Right cardiac atrium (tissue), 5 donors: ENCODE measurements at regions not wholly inside any gene's neighbourhood (a gene's known extent, or its start where the extent isn't known, plus 50 kb on each side); places are given as distances from the start of the nearest gene placed in this dataset.

ENCODE experiments used
- ATAC-seq, 2 donors: fragments of 200-7000 bp; cut with Tn5 transposase; one replicate each; pipeline versions ENCODE4 v1.8.0 to v1.9.1; 2020; ENCODE audit warnings: moderate library complexity in 2 of 2, mild to moderate bottlenecking in 1 of 2
- DNase-seq, 3 donors: peaks; one replicate each; pipeline ENCODE4 v3.0.0-alpha.2; 2020
- H3K27ac ChIP-seq: one replicate; pipeline ENCODE4 v1.5.1; 2013; ENCODE audit warnings: mild to moderate bottlenecking, low read length, control low read depth, moderate library complexity
- H3K27me3 ChIP-seq: one replicate; pipeline ENCODE4 v1.6.1; 2013; ENCODE audit not compliant: control insufficient read depth, insufficient read depth
- H3K4me1 ChIP-seq: one replicate; pipeline ENCODE4 v1.6.1; 2013; ENCODE audit warnings: low read length; ENCODE audit not compliant: control insufficient read depth, insufficient read depth
- H3K4me3 ChIP-seq: one replicate; pipeline ENCODE4 v1.5.1; 2013; ENCODE audit warnings: low read length, control low read depth
- H3K9me3 ChIP-seq: one replicate; pipeline ENCODE4 v1.6.1; 2013; ENCODE audit warnings: low read length; ENCODE audit not compliant: control insufficient read depth
- WGBS: extraction: QIAGEN DNeasy Blood & Tissue Kit; methylation state at CpG from one replicate; pipeline ENCODE4 v1.1.7; 2013; 5-methylcytosine and 5-hydroxymethylcytosine counted together
- intact Hi-C, 4 donors: fragments of 100-400 bp; cut with DNase I; formaldehyde crosslinking; loops; one replicate each; pipeline versions ENCODE4 v1.11.0 to v1.14.0; 2022 to 2023
- donor health status: healthy with polysubstance abuse.
- donor health status: DM: no; HTN: yes; CAD: no.
- donor health status: DM: no; HTN: no; CAD: no.
- donor health status: DM: no; HTN: yes; CAD: no; lungs with severe emphysema.
- donor health status: DM: yes; HTN: yes; CAD: no.

- Histone ChIP-seq H3K9me3 (no peaks in the 10 kb centered on the region), H3K4me1 (no peaks in the 10 kb centered on the region), H3K27ac (no peak overlapping the region), H3K4me3 (no peak overlapping the region), H3K27me3 (no peaks in the 10 kb centered on the region)
- ATAC-seq (no peak), DNase-seq (no peak)
- 72% methylated on average over 5 of the region's 5 CpGs for WGBS
- intact Hi-C loops: no loop called here
Measured at GRCh38 chr2:22784566-22784965, 600.4 kb upstream of the KLHL29 start.

- H3K4me3 ChIP-seq: no peak overlapping the region
- DNase-seq (no peak), ATAC-seq (no peak)
- intact Hi-C loops: no loop called here
- H3K9me3 ChIP-seq: no peaks in the 10 kb centered on the region
- H3K27ac ChIP-seq: no peak overlapping the region
- H3K27me3 ChIP-seq: no peaks in the 10 kb centered on the region
- WGBS: 65% methylated on average over 2 of the region's 2 CpGs
- no peaks in the 10 kb centered on the region for H3K4me1 ChIP-seq
Measured at GRCh38 chr2:22786817-22787216, 598.2 kb upstream of the KLHL29 start.

- ATAC-seq: no peak
Measured at GRCh38 chr2:22787745-22788144, 597.2 kb upstream of the KLHL29 start.

GRCh38 chr2:22788749-22789327, 596.1 kb upstream of the KLHL29 start:
- ATAC-seq (no peak), DNase-seq (no peak)
- Histone ChIP-seq H3K27me3 (no peaks in the 10 kb centered on the region), H3K9me3 (no peaks in the 10 kb centered on the region), H3K27ac (no peak overlapping the region), H3K4me3 (no peak overlapping the region), H3K4me1 (no peaks in the 10 kb centered on the region)
- intact Hi-C loops: no loop called here
- 72% methylated on average over 7 of the region's 7 CpGs for WGBS

More at GRCh38 chr2:22787745-22788144, 597.2 kb upstream of the KLHL29 start:
- intact Hi-C loops: no loop called here
- H3K4me1 ChIP-seq: no peaks in the 10 kb centered on the region
- H3K27ac ChIP-seq: no peak overlapping the region
- H3K9me3 ChIP-seq: no peaks in the 10 kb centered on the region
- H3K4me3 ChIP-seq: no peak overlapping the region
- no peaks in the 10 kb centered on the region for H3K27me3 ChIP-seq
- DNase-seq: no peak
- WGBS: 73% methylated on average over 1 of the region's 1 CpG

GRCh38 chr2:22795287-22795866, 589.6 kb upstream of the KLHL29 start:
- WGBS: 39% methylated on average over 3 of the region's 3 CpGs
- Histone ChIP-seq H3K4me1 (no peaks in the 10 kb centered on the region), H3K27me3 (no peaks in the 10 kb centered on the region), H3K9me3 (no peaks in the 10 kb centered on the region), H3K27ac (no peak overlapping the region), H3K4me3 (no peak overlapping the region)
- DNase-seq (no peak), ATAC-seq (no peak)
- intact Hi-C loops: no loop called here

- H3K9me3 ChIP-seq: no peaks in the 10 kb centered on the region
- H3K4me1 ChIP-seq: no peaks in the 10 kb centered on the region
- intact Hi-C loops: no loop called here
Measured at GRCh38 chr2:22798386-22798785, 586.6 kb upstream of the KLHL29 start.

GRCh38 chr2:22800412-22800811, 584.6 kb upstream of the KLHL29 start:
- H3K9me3 ChIP-seq: no peaks in the 10 kb centered on the region
- ATAC-seq (no peak), DNase-seq (no peak)
- H3K4me3 ChIP-seq: no peak overlapping the region
- intact Hi-C loops: no loop called here
- no peaks in the 10 kb centered on the region for H3K27me3 ChIP-seq
- no peaks in the 10 kb centered on the region for H3K4me1 ChIP-seq
- H3K27ac ChIP-seq: no peak overlapping the region
- 54% methylated on average over 1 of the region's 1 CpG for WGBS

More at GRCh38 chr2:22798386-22798785, 586.6 kb upstream of the KLHL29 start:
- WGBS: 79% methylated on average over 1 of the region's 1 CpG
- ATAC-seq: no peak
- H3K27me3 ChIP-seq: no peaks in the 10 kb centered on the region
- no peak for DNase-seq
- no peak overlapping the region for H3K27ac ChIP-seq
- no peak overlapping the region for H3K4me3 ChIP-seq

GRCh38 chr2:22801071-22801470, 583.9 kb upstream of the KLHL29 start:
- no peaks in the 10 kb centered on the region for H3K9me3 ChIP-seq
- H3K27me3 ChIP-seq: no peaks in the 10 kb centered on the region
- ATAC-seq (no peak), DNase-seq (no peak)
- H3K27ac ChIP-seq: no peak overlapping the region
- H3K4me1 ChIP-seq: no peaks in the 10 kb centered on the region
- H3K4me3 ChIP-seq: no peak overlapping the region
- intact Hi-C loops: no loop called here
- 48% methylated on average over 3 of the region's 3 CpGs for WGBS

GRCh38 chr2:22801970-22802369, 583.0 kb upstream of the KLHL29 start:
- intact Hi-C loops: no loop called here

GRCh38 chr2:22807872-22808271, 577.1 kb upstream of the KLHL29 start:
- DNase-seq (no peak), ATAC-seq (no peak)
- Histone ChIP-seq H3K27ac (no peak overlapping the region), H3K9me3 (no peaks in the 10 kb centered on the region), H3K4me1 (no peaks in the 10 kb centered on the region), H3K27me3 (no peaks in the 10 kb centered on the region), H3K4me3 (no peak overlapping the region)
- intact Hi-C loops: no loop called here

More at GRCh38 chr2:22801970-22802369, 583.0 kb upstream of the KLHL29 start:
- no peak for ATAC-seq
- Histone ChIP-seq H3K4me1 (no peaks in the 10 kb centered on the region), H3K9me3 (no peaks in the 10 kb centered on the region), H3K4me3 (no peak overlapping the region), H3K27me3 (no peaks in the 10 kb centered on the region), H3K27ac (no peak overlapping the region)
- 67% methylated on average over 5 of the region's 5 CpGs for WGBS
- no peak for DNase-seq

- no peak overlapping the region for H3K27ac ChIP-seq
- intact Hi-C loops: no loop called here
- H3K4me3 ChIP-seq: no peak overlapping the region
- H3K9me3 ChIP-seq: no peaks in the 10 kb centered on the region
- no peak for DNase-seq
- no peak for ATAC-seq
- 66% methylated on average over 2 of the region's 2 CpGs for WGBS
- H3K4me1 ChIP-seq: no peaks in the 10 kb centered on the region
- no peaks in the 10 kb centered on the region for H3K27me3 ChIP-seq
Measured at GRCh38 chr2:22810602-22811001, 574.4 kb upstream of the KLHL29 start.
